Activated naive CD8-positive, alpha-beta T cell treated with anti-CD3 and anti-CD28 coated beads for 36 hours (primary cell): ENCODE measurements at regions not wholly inside any gene's neighbourhood (a gene's known extent, or its start where the extent isn't known, plus 50 kb on each side); places are given as distances from the start of the nearest gene placed in this dataset.
"Not testable (repeated sequence)": the region's sequence is repeated elsewhere in the genome, so short reads cannot be mapped to it uniquely, and the experiment has no call there.

Experiments
- DNase-seq: peaks from one replicate; pipeline ENCODE4 v3.0.0; 2021
- H3K27ac Mint-ChIP-seq: one replicate; pipeline ENCODE4 v1.8.0; 2022; ENCODE audit warnings: mild to moderate bottlenecking, moderate library complexity, mixed read lengths
- H3K27me3 Mint-ChIP-seq: one replicate; pipeline ENCODE4 v1.8.0; 2022; ENCODE audit warnings: mild to moderate bottlenecking, mixed read lengths
- H3K36me3 Mint-ChIP-seq: one replicate; pipeline ENCODE4 v1.8.0; 2021; ENCODE audit warnings: mild to moderate bottlenecking, mixed read lengths
- H3K4me1 Mint-ChIP-seq: one replicate; pipeline ENCODE4 v1.8.0; 2021; ENCODE audit warnings: mixed read lengths
- H3K4me3 Mint-ChIP-seq: one replicate; pipeline ENCODE4 v1.8.0; 2022; ENCODE audit warnings: mild to moderate bottlenecking, moderate library complexity, mixed read lengths
- H3K9me3 Mint-ChIP-seq: one replicate; pipeline ENCODE4 v1.8.0; 2022; ENCODE audit warnings: mixed read lengths

- not testable (repeated sequence) for DNase-seq, H3K9me3 Mint-ChIP-seq, H3K4me3 Mint-ChIP-seq, H3K4me1 Mint-ChIP-seq, H3K36me3 Mint-ChIP-seq, H3K27ac Mint-ChIP-seq
- H3K27me3 Mint-ChIP-seq = peaks cover 12% of the 10 kb centered on the region
Measured at GRCh38 chr3:194264631-194265504, 86.3 kb downstream of the CPN2 start.

GRCh38 chr3:194265505-194265892, 85.6 kb downstream of the CPN2 start:
- Mint-ChIP-seq H3K36me3 (no peaks in the 10 kb centered on the region), H3K4me3 (no peak overlapping the region), H3K27me3 (peaks cover 12% of the 10 kb centered on the region), H3K4me1 (peaks cover 2% of the 10 kb centered on the region), H3K27ac (no peak overlapping the region), H3K9me3 (no peaks in the 10 kb centered on the region)
- DNase-seq = no peak

GRCh38 chr3:194265996-194266964, 84.8 kb downstream of the CPN2 start:
- no peaks in the 10 kb centered on the region for H3K9me3 Mint-ChIP-seq
- peaks cover 2% of the 10 kb centered on the region for H3K4me1 Mint-ChIP-seq
- H3K27ac Mint-ChIP-seq = no peak overlapping the region
- H3K36me3 Mint-ChIP-seq = no peaks in the 10 kb centered on the region
- peaks cover 12% of the 10 kb centered on the region for H3K27me3 Mint-ChIP-seq
- H3K4me3 Mint-ChIP-seq = no peak overlapping the region
- no peak for DNase-seq

- DNase-seq = no peak
- Mint-ChIP-seq H3K4me3 (no peak overlapping the region), H3K27me3 (peaks cover 12% of the 10 kb centered on the region), H3K27ac (no peak overlapping the region), H3K36me3 (no peaks in the 10 kb centered on the region), H3K4me1 (peaks cover 2% of the 10 kb centered on the region), H3K9me3 (no peaks in the 10 kb centered on the region)
Measured at GRCh38 chr3:194267744-194268653, 83.1 kb downstream of the CPN2 start.

- Mint-ChIP-seq H3K4me1 (peaks cover 2% of the 10 kb centered on the region), H3K4me3 (no peak overlapping the region), H3K27me3 (peaks cover 12% of the 10 kb centered on the region), H3K9me3 (no peaks in the 10 kb centered on the region), H3K27ac (no peak overlapping the region), H3K36me3 (no peaks in the 10 kb centered on the region)
- no peak for DNase-seq
Measured at GRCh38 chr3:194268654-194269512, 82.2 kb downstream of the CPN2 start.

- peaks cover 2% of the 10 kb centered on the region for H3K4me1 Mint-ChIP-seq
- H3K36me3 Mint-ChIP-seq = no peaks in the 10 kb centered on the region
- no peak for DNase-seq
- H3K27me3 Mint-ChIP-seq = peaks cover 12% of the 10 kb centered on the region
- H3K4me3 Mint-ChIP-seq = no peak overlapping the region
- H3K9me3 Mint-ChIP-seq = no peaks in the 10 kb centered on the region
- no peak overlapping the region for H3K27ac Mint-ChIP-seq
Measured at GRCh38 chr3:194269610-194270145, 81.5 kb downstream of the CPN2 start.

- Mint-ChIP-seq H3K4me1 (peaks cover 2% of the 10 kb centered on the region), H3K27ac (no peak overlapping the region)
Measured at GRCh38 chr3:194270627-194271459, 80.3 kb downstream of the CPN2 start.

GRCh38 chr3:194271460-194272035, 79.6 kb downstream of the CPN2 start:
- Mint-ChIP-seq H3K4me3 (no peak overlapping the region), H3K27me3 (peaks cover 9% of the 10 kb centered on the region), H3K9me3 (no peaks in the 10 kb centered on the region), H3K27ac (no peak overlapping the region), H3K4me1 (peaks cover 2% of the 10 kb centered on the region), H3K36me3 (no peaks in the 10 kb centered on the region)
- DNase-seq = no peak

More at GRCh38 chr3:194270627-194271459, 80.3 kb downstream of the CPN2 start:
- no peak for DNase-seq
- Mint-ChIP-seq H3K9me3 (no peaks in the 10 kb centered on the region), H3K36me3 (no peaks in the 10 kb centered on the region), H3K4me3 (no peak overlapping the region), H3K27me3 (peaks cover 12% of the 10 kb centered on the region)

GRCh38 chr3:194272221-194272620, 78.9 kb downstream of the CPN2 start:
- Mint-ChIP-seq H3K27ac (no peak overlapping the region), H3K36me3 (no peaks in the 10 kb centered on the region), H3K27me3 (peaks cover 9% of the 10 kb centered on the region), H3K4me1 (peaks cover 2% of the 10 kb centered on the region), H3K4me3 (no peak overlapping the region), H3K9me3 (no peaks in the 10 kb centered on the region)
- no peak for DNase-seq

GRCh38 chr3:194272861-194273742, 78.0 kb downstream of the CPN2 start:
- Mint-ChIP-seq H3K27me3 (peaks cover 5% of the 10 kb centered on the region), H3K4me3 (no peak overlapping the region), H3K9me3 (no peaks in the 10 kb centered on the region), H3K27ac (no peak overlapping the region), H3K4me1 (peaks cover 2% of the 10 kb centered on the region), H3K36me3 (no peaks in the 10 kb centered on the region)
- no peak for DNase-seq

GRCh38 chr3:194273743-194274310, 77.3 kb downstream of the CPN2 start:
- Mint-ChIP-seq H3K36me3 (no peaks in the 10 kb centered on the region), H3K9me3 (no peaks in the 10 kb centered on the region), H3K27me3 (peaks cover under 1% of the 10 kb centered on the region), H3K4me3 (no peak overlapping the region), H3K4me1 (peaks cover 2% of the 10 kb centered on the region), H3K27ac (no peak overlapping the region)
- no peak for DNase-seq
